GM23338 (cell line): ENCODE measurements at regions not wholly inside any gene's neighbourhood (a gene's known extent, or its start where the extent isn't known, plus 50 kb on each side); places are given as distances from the start of the nearest gene placed in this dataset.

Experiments
- ATAC-seq: fragments of 200-7000 bp; cut with Tn5 transposase; 3 replicates; pipeline ENCODE4 v1.9.1; 2020
- DNase-seq: peaks from one replicate; pipeline ENCODE4 v3.0.0-alpha.2; 2015; ENCODE audit warnings: low spot score
- H2AFZ ChIP-seq: fragments of 200-600 bp; sonication (generic); 2 replicates; pipeline ENCODE4 v1.8.0; 2016; ENCODE audit warnings: antibody characterized with exemption, mild to moderate bottlenecking, moderate library complexity
- H3F3A ChIP-seq: fragments of 200-600 bp; sonication (generic); replicated peaks from 2 replicates; pipeline ENCODE4 v1.8.0; 2017; ENCODE audit warnings: antibody characterized with exemption, mixed run types, low read depth
- H3K27ac ChIP-seq: fragments of 200-600 bp; sonication (generic); 2 replicates; pipeline ENCODE4 v1.6.1; 2016; ENCODE audit warnings: low read depth
- H3K27me3 ChIP-seq: fragments of 200-600 bp; sonication (generic); 2 replicates; pipeline ENCODE4 v1.8.0; 2016; ENCODE audit warnings: mild to moderate bottlenecking, mixed run types, moderate library complexity; ENCODE audit not compliant: insufficient read depth
- H3K36me3 ChIP-seq: fragments of 200-600 bp; sonication (generic); 2 replicates; pipeline ENCODE4 v1.8.0; 2016; ENCODE audit warnings: mild to moderate bottlenecking; ENCODE audit not compliant: insufficient read depth
- H3K4me1 ChIP-seq: fragments of 200-600 bp; sonication (generic); 2 replicates; pipeline ENCODE4 v1.8.0; 2016; ENCODE audit warnings: mild to moderate bottlenecking, moderate library complexity; ENCODE audit not compliant: insufficient read depth
- H3K4me2 ChIP-seq: fragments of 200-600 bp; sonication (generic); 2 replicates; pipeline ENCODE4 v1.7.1; 2017; ENCODE audit warnings: mixed run types
- H3K4me3 ChIP-seq: fragments of 200-600 bp; sonication (generic); 2 replicates; pipeline ENCODE4 v1.6.1; 2016; ENCODE audit warnings: mixed run types
- H3K79me2 ChIP-seq: fragments of 200-600 bp; sonication (generic); replicated peaks from 2 replicates; pipeline ENCODE4 v1.8.0; 2017; ENCODE audit warnings: mild to moderate bottlenecking; ENCODE audit not compliant: insufficient read depth
- H3K9me2 ChIP-seq: fragments of 200-600 bp; sonication (generic); 2 replicates; pipeline ENCODE4 v1.8.0; 2017; ENCODE audit not compliant: insufficient read depth
- H4K20me1 ChIP-seq: fragments of 200-600 bp; sonication (generic); replicated peaks from 2 replicates; pipeline ENCODE4 v1.8.0; 2017; ENCODE audit warnings: mild to moderate bottlenecking; ENCODE audit not compliant: insufficient read depth
- H3K27ac Mint-ChIP-seq: 2 replicates; pipeline ENCODE4 v1.8.0; 2020; ENCODE audit warnings: inconsistent platforms, mild to moderate bottlenecking, moderate library complexity, mixed read lengths
- H3K27me3 Mint-ChIP-seq: 3 replicates; pipeline ENCODE4 v1.8.0; 2022; ENCODE audit warnings: low read depth, mild to moderate bottlenecking, moderate library complexity, mixed read lengths, inconsistent platforms; ENCODE audit not compliant: insufficient read depth, poor library complexity
- H3K36me3 Mint-ChIP-seq: 3 replicates; pipeline ENCODE4 v1.8.0; 2021; ENCODE audit warnings: low read depth, mild to moderate bottlenecking, inconsistent platforms, moderate library complexity, mixed read lengths
- H3K4me1 Mint-ChIP-seq: 3 replicates; pipeline ENCODE4 v1.8.0; 2020; ENCODE audit warnings: mild to moderate bottlenecking, inconsistent platforms, mixed read lengths
- H3K4me3 Mint-ChIP-seq: 3 replicates; pipeline ENCODE4 v1.8.0; 2021; ENCODE audit warnings: moderate library complexity, mild to moderate bottlenecking, inconsistent platforms, mixed read lengths
- H3K9me3 Mint-ChIP-seq: 3 replicates; pipeline ENCODE4 v1.8.0; 2020; ENCODE audit warnings: moderate library complexity, mild to moderate bottlenecking, inconsistent platforms, mixed read lengths
- CREB1 ChIP-seq: fragments of 250-450 bp; sonication (Bioruptor Pico); IDR thresholded peaks from 2 replicates; pipeline ENCODE4 v1.5.0; 2020; ENCODE audit warnings: low read depth, mild to moderate bottlenecking, moderate library complexity
- EZH2 ChIP-seq: fragments of 200-600 bp; sonication (generic); IDR thresholded peaks from one replicate; pipeline ENCODE4 v1.8.0; 2017; ENCODE audit warnings: antibody characterized with exemption, mild to moderate bottlenecking, low read depth; ENCODE audit not compliant: unreplicated experiment
- EZH2phosphoT487 ChIP-seq: fragments of 200-600 bp; sonication (generic); IDR thresholded peaks from one replicate; pipeline ENCODE4 v1.8.1; 2018; ENCODE audit warnings: antibody characterized with exemption; ENCODE audit not compliant: unreplicated experiment
- JUNB ChIP-seq: IDR thresholded peaks from one replicate; pipeline ENCODE4 v1.6.1; 2016; ENCODE audit warnings: antibody characterized with exemption; ENCODE audit not compliant: unreplicated experiment
- NANOG ChIP-seq: IDR thresholded peaks from 2 replicates; pipeline ENCODE4 v1.6.1; 2016; ENCODE audit warnings: antibody characterized with exemption, borderline replicate concordance
- POLR2AphosphoS5 ChIP-seq: IDR thresholded peaks from 2 replicates; pipeline ENCODE4 v1.6.1; 2016; ENCODE audit warnings: antibody characterized with exemption, low read depth
- STAT1 ChIP-seq: IDR thresholded peaks from one replicate; pipeline ENCODE4 v1.6.1; 2016; ENCODE audit warnings: antibody characterized with exemption; ENCODE audit not compliant: unreplicated experiment
- ZNF114 ChIP-seq: fragments of 250-450 bp; sonication (Bioruptor Pico); IDR thresholded peaks from 2 replicates; pipeline ENCODE4 v1.5.0; 2020; ENCODE audit warnings: mild to moderate bottlenecking, moderate library complexity
- ZNF331 ChIP-seq: fragments of 250-450 bp; sonication (Bioruptor Pico); IDR thresholded peaks from 2 replicates; pipeline ENCODE4 v1.5.0; 2020; ENCODE audit warnings: low read depth, mild to moderate bottlenecking, moderate library complexity
- TF ChIP-seq, protein P1 (sequence below), 2 experiments: fragments of 200-600 bp in 1 of 2; sonication (generic) in 1 of 2; conservative IDR thresholded peaks; 2 replicates each; pipeline versions ENCODE4 v1.5.1 to v1.6.1; 2016 to 2017; ENCODE audit warnings: antibody characterized with exemption in 2 of 2, low read depth in 2 of 2, mild to moderate bottlenecking in 2 of 2, moderate library complexity in 1 of 2
- TF ChIP-seq, protein P2 (sequence below): fragments of 250-450 bp; sonication (Bioruptor Pico); IDR thresholded peaks from 2 replicates; pipeline ENCODE4 v1.5.0; 2020; ENCODE audit warnings: mild to moderate bottlenecking, moderate library complexity
- TF ChIP-seq, protein P3 (sequence below): IDR thresholded peaks from one replicate; pipeline ENCODE4 v1.6.1; 2018; ENCODE audit warnings: antibody characterized with exemption; ENCODE audit not compliant: unreplicated experiment
- TF ChIP-seq, protein P4 (sequence below): IDR thresholded peaks from 2 replicates; pipeline ENCODE4 v1.6.1; 2016; ENCODE audit warnings: antibody characterized with exemption

DNA sequence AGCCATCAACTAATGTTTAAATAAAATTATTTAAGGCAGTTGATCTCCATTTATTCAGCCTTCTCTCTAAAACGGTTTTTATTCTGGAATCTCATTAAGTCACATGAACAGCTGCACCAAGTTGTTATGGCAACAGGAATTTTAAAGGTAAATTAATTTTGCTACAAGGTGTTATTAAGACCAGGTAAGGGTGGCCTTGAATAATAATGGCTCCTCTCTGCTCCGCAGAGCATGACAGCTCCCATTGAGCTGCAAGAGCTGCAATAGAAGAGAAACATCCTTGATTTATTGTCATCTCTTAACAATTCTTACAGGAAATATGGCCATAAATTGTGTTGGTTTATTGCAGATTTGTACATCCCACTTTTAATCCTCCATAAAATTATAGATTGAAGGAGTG, 165.8 kb downstream of the KLF6 start:
- H3K4me1 ChIP-seq: peaks cover 11% of the 10 kb centered on the region; the same call in 1 of the 2 replicates
- peaks cover 2% of the 10 kb centered on the region for H3K27me3 Mint-ChIP-seq
- no peaks in the 10 kb centered on the region for H3K27me3 ChIP-seq
- H3K27ac Mint-ChIP-seq: no peak overlapping the region
- H3K79me2 ChIP-seq: no peaks in the 10 kb centered on the region
- peaks cover 33% of the 10 kb centered on the region; the same call in 2 of the 3 replicates for H3K36me3 Mint-ChIP-seq
- H4K20me1 ChIP-seq: no peaks in the 10 kb centered on the region
- peaks cover 6% of the 10 kb centered on the region; the same call in 1 of the 2 replicates for H3K9me2 ChIP-seq
- no peak overlapping the region for H3K4me3 ChIP-seq
- TF ChIP-seq POLR2AphosphoS5 (no peak), NANOG (no peak), EZH2 (no peak), CREB1 (no peak), JUNB (no peak), ZNF114 (no peak), EZH2phosphoT487 (no peak), ZNF331 (CRISPR knock-in tag) (no peak), STAT1 (no peak)
- TF ChIP-seq, protein P1, sequence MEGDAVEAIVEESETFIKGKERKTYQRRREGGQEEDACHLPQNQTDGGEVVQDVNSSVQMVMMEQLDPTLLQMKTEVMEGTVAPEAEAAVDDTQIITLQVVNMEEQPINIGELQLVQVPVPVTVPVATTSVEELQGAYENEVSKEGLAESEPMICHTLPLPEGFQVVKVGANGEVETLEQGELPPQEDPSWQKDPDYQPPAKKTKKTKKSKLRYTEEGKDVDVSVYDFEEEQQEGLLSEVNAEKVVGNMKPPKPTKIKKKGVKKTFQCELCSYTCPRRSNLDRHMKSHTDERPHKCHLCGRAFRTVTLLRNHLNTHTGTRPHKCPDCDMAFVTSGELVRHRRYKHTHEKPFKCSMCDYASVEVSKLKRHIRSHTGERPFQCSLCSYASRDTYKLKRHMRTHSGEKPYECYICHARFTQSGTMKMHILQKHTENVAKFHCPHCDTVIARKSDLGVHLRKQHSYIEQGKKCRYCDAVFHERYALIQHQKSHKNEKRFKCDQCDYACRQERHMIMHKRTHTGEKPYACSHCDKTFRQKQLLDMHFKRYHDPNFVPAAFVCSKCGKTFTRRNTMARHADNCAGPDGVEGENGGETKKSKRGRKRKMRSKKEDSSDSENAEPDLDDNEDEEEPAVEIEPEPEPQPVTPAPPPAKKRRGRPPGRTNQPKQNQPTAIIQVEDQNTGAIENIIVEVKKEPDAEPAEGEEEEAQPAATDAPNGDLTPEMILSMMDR (conservative IDR thresholded peaks at IDR 0.05; ENCODE audit: low read depth in 2 of 2): no peak
- TF ChIP-seq, protein P2, sequence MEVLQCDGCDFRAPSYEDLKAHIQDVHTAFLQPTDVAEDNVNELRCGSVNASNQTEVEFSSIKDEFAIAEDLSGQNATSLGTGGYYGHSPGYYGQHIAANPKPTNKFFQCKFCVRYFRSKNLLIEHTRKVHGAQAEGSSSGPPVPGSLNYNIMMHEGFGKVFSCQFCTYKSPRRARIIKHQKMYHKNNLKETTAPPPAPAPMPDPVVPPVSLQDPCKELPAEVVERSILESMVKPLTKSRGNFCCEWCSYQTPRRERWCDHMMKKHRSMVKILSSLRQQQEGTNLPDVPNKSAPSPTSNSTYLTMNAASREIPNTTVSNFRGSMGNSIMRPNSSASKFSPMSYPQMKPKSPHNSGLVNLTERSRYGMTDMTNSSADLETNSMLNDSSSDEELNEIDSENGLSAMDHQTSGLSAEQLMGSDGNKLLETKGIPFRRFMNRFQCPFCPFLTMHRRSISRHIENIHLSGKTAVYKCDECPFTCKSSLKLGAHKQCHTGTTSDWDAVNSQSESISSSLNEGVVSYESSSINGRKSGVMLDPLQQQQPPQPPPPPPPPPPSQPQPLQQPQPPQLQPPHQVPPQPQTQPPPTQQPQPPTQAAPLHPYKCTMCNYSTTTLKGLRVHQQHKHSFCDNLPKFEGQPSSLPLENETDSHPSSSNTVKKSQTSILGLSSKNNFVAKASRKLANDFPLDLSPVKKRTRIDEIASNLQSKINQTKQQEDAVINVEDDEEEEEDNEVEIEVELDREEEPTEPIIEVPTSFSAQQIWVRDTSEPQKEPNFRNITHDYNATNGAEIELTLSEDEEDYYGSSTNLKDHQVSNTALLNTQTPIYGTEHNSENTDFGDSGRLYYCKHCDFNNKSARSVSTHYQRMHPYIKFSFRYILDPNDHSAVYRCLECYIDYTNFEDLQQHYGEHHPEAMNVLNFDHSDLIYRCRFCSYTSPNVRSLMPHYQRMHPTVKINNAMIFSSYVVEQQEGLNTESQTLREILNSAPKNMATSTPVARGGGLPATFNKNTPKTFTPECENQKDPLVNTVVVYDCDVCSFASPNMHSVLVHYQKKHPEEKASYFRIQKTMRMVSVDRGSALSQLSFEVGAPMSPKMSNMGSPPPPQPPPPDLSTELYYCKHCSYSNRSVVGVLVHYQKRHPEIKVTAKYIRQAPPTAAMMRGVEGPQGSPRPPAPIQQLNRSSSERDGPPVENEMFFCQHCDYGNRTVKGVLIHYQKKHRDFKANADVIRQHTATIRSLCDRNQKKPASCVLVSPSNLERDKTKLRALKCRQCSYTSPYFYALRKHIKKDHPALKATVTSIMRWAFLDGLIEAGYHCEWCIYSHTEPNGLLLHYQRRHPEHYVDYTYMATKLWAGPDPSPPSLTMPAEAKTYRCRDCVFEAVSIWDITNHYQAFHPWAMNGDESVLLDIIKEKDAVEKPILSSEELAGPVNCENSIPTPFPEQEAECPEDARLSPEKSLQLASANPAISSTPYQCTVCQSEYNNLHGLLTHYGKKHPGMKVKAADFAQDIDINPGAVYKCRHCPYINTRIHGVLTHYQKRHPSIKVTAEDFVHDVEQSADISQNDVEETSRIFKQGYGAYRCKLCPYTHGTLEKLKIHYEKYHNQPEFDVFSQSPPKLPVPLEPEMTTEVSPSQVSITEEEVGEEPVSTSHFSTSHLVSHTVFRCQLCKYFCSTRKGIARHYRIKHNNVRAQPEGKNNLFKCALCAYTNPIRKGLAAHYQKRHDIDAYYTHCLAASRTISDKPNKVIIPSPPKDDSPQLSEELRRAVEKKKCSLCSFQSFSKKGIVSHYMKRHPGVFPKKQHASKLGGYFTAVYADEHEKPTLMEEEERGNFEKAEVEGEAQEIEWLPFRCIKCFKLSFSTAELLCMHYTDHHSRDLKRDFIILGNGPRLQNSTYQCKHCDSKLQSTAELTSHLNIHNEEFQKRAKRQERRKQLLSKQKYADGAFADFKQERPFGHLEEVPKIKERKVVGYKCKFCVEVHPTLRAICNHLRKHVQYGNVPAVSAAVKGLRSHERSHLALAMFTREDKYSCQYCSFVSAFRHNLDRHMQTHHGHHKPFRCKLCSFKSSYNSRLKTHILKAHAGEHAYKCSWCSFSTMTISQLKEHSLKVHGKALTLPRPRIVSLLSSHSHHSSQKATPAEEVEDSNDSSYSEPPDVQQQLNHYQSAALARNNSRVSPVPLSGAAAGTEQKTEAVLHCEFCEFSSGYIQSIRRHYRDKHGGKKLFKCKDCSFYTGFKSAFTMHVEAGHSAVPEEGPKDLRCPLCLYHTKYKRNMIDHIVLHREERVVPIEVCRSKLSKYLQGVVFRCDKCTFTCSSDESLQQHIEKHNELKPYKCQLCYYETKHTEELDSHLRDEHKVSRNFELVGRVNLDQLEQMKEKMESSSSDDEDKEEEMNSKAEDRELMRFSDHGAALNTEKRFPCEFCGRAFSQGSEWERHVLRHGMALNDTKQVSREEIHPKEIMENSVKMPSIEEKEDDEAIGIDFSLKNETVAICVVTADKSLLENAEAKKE (CRISPR knock-in tag): no peak
- TF ChIP-seq, protein P3, sequence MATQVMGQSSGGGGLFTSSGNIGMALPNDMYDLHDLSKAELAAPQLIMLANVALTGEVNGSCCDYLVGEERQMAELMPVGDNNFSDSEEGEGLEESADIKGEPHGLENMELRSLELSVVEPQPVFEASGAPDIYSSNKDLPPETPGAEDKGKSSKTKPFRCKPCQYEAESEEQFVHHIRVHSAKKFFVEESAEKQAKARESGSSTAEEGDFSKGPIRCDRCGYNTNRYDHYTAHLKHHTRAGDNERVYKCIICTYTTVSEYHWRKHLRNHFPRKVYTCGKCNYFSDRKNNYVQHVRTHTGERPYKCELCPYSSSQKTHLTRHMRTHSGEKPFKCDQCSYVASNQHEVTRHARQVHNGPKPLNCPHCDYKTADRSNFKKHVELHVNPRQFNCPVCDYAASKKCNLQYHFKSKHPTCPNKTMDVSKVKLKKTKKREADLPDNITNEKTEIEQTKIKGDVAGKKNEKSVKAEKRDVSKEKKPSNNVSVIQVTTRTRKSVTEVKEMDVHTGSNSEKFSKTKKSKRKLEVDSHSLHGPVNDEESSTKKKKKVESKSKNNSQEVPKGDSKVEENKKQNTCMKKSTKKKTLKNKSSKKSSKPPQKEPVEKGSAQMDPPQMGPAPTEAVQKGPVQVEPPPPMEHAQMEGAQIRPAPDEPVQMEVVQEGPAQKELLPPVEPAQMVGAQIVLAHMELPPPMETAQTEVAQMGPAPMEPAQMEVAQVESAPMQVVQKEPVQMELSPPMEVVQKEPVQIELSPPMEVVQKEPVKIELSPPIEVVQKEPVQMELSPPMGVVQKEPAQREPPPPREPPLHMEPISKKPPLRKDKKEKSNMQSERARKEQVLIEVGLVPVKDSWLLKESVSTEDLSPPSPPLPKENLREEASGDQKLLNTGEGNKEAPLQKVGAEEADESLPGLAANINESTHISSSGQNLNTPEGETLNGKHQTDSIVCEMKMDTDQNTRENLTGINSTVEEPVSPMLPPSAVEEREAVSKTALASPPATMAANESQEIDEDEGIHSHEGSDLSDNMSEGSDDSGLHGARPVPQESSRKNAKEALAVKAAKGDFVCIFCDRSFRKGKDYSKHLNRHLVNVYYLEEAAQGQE: no peak
- TF ChIP-seq, protein P4, sequence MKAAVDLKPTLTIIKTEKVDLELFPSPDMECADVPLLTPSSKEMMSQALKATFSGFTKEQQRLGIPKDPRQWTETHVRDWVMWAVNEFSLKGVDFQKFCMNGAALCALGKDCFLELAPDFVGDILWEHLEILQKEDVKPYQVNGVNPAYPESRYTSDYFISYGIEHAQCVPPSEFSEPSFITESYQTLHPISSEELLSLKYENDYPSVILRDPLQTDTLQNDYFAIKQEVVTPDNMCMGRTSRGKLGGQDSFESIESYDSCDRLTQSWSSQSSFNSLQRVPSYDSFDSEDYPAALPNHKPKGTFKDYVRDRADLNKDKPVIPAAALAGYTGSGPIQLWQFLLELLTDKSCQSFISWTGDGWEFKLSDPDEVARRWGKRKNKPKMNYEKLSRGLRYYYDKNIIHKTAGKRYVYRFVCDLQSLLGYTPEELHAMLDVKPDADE: no peak
- no peak overlapping the region for H2AFZ ChIP-seq
- H3K36me3 ChIP-seq: 0 out of 2 replicates have a peak, but pooled peaks cover 3% of the 10 kb centered on the region
- H3F3A ChIP-seq: no peaks in the 10 kb centered on the region
- no peak overlapping the region for H3K4me3 Mint-ChIP-seq
- DNase-seq: no peak
- no peak for ATAC-seq
- no peak overlapping the region for H3K4me2 ChIP-seq
- H3K4me1 Mint-ChIP-seq: peaks cover 14% of the 10 kb centered on the region
- peaks cover 53% of the 10 kb centered on the region for H3K9me3 Mint-ChIP-seq
- H3K27ac ChIP-seq: no peak overlapping the region
